KMS-11 (cell line): ENCODE measurements at regions not wholly inside any gene's neighbourhood (a gene's known extent, or its start where the extent isn't known, plus 50 kb on each side); places are given as distances from the start of the nearest gene placed in this dataset.

Experiments
- H2AFZ ChIP-seq: fragments of 200-600 bp; sonication (generic); 2 replicates; pipeline ENCODE4 v1.6.1; 2016; ENCODE audit warnings: antibody characterized with exemption, mixed run types, low read depth
- H3K27ac ChIP-seq: fragments of 200-600 bp; sonication (generic); 2 replicates; pipeline ENCODE4 v1.6.1; 2016; ENCODE audit warnings: mild to moderate bottlenecking, mixed run types
- H3K27me3 ChIP-seq: fragments of 200-600 bp; sonication (generic); 2 replicates; pipeline ENCODE4 v1.6.1; 2017; ENCODE audit warnings: mild to moderate bottlenecking, low read depth, mixed run types, moderate library complexity; ENCODE audit not compliant: insufficient read depth
- H3K36me3 ChIP-seq: fragments of 200-600 bp; sonication (generic); 2 replicates; pipeline ENCODE4 v1.6.1; 2017; ENCODE audit warnings: mild to moderate bottlenecking, mixed run types; ENCODE audit not compliant: insufficient read depth
- H3K4me1 ChIP-seq: fragments of 200-600 bp; sonication (generic); 2 replicates; pipeline ENCODE4 v1.6.1; 2016; ENCODE audit warnings: mild to moderate bottlenecking, low read depth, mixed run types; ENCODE audit not compliant: poor library complexity, severe bottlenecking
- H3K4me2 ChIP-seq: fragments of 200-600 bp; sonication (generic); 2 replicates; pipeline ENCODE4 v1.7.0; 2016; ENCODE audit warnings: mild to moderate bottlenecking, mixed run types
- H3K4me3 ChIP-seq: fragments of 200-600 bp; sonication (generic); IDR thresholded peaks from 2 replicates; pipeline ENCODE4 v1.6.1; 2017; ENCODE audit warnings: low read depth, low read length, mixed read lengths; ENCODE audit not compliant: insufficient read depth
- H3K79me2 ChIP-seq: fragments of 200-600 bp; sonication (generic); 2 replicates; pipeline ENCODE4 v1.6.1; 2016; ENCODE audit warnings: low read depth, mixed run types; ENCODE audit not compliant: insufficient read depth
- H3K9ac ChIP-seq: fragments of 200-600 bp; sonication (generic); 2 replicates; pipeline ENCODE4 v1.6.1; 2016; ENCODE audit warnings: mild to moderate bottlenecking, mixed run types
- H4K20me1 ChIP-seq: fragments of 200-600 bp; sonication (generic); 2 replicates; pipeline ENCODE4 v1.6.1; 2016; ENCODE audit warnings: mild to moderate bottlenecking, mixed run types; ENCODE audit not compliant: insufficient read depth
- CTCF ChIP-seq: fragments of 200-600 bp; sonication (generic); conservative IDR thresholded peaks from 2 replicates; pipeline ENCODE4 v1.6.1; 2017; ENCODE audit warnings: low read depth, mild to moderate bottlenecking, antibody characterized with exemption, low read length, moderate library complexity, mixed read lengths

GRCh38 chr3:13166243-13167063 is 93.2 kb upstream of the IQSEC1 start:
- H3K4me1 ChIP-seq, result no peaks in the 10 kb centered on the region
- H3K27me3 ChIP-seq, result no peaks in the 10 kb centered on the region
- H4K20me1 ChIP-seq, result no peaks in the 10 kb centered on the region

GRCh38 chr3:13165576-13165975 is 92.3 kb upstream of the IQSEC1 start:
- no peaks in the 10 kb centered on the region for H3K79me2 ChIP-seq
- H3K27ac ChIP-seq, result no peak overlapping the region
- no peak overlapping the region for H3K4me2 ChIP-seq
- no peak for TF ChIP-seq CTCF
- no peaks in the 10 kb centered on the region for H3K36me3 ChIP-seq
- no peak overlapping the region for H3K4me3 ChIP-seq
- H3K9ac ChIP-seq, result no peak overlapping the region
- no peak overlapping the region for H2AFZ ChIP-seq
- H4K20me1 ChIP-seq, result no peaks in the 10 kb centered on the region
- no peaks in the 10 kb centered on the region for H3K27me3 ChIP-seq
- no peaks in the 10 kb centered on the region for H3K4me1 ChIP-seq

More at GRCh38 chr3:13166243-13167063, 93.2 kb upstream of the IQSEC1 start:
- H3K4me3 ChIP-seq, result no peak overlapping the region
- no peak overlapping the region for H3K27ac ChIP-seq
- no peak overlapping the region for H2AFZ ChIP-seq
- H3K4me2 ChIP-seq, result no peak overlapping the region
- H3K9ac ChIP-seq, result no peak overlapping the region
- H3K79me2 ChIP-seq, result no peaks in the 10 kb centered on the region
- TF ChIP-seq CTCF, result no peak
- no peaks in the 10 kb centered on the region for H3K36me3 ChIP-seq

- no peak overlapping the region for H3K9ac ChIP-seq
- H3K4me1 ChIP-seq, result no peaks in the 10 kb centered on the region
- no peaks in the 10 kb centered on the region for H3K79me2 ChIP-seq
- no peak overlapping the region for H3K4me2 ChIP-seq
- no peak overlapping the region for H3K27ac ChIP-seq
- no peaks in the 10 kb centered on the region for H3K27me3 ChIP-seq
- no peak overlapping the region for H3K4me3 ChIP-seq
- H2AFZ ChIP-seq, result no peak overlapping the region
- no peaks in the 10 kb centered on the region for H3K36me3 ChIP-seq
- H4K20me1 ChIP-seq, result no peaks in the 10 kb centered on the region
- TF ChIP-seq CTCF, result no peak
These were observed 91.8 kb upstream of the IQSEC1 start for GRCh38 chr3:13164893-13165492.

- Histone ChIP-seq H3K27ac (no peak overlapping the region), H3K4me1 (no peaks in the 10 kb centered on the region), H3K4me2 (no peak overlapping the region), H3K79me2 (no peaks in the 10 kb centered on the region), H3K4me3 (no peak overlapping the region), H4K20me1 (no peaks in the 10 kb centered on the region), H3K9ac (no peak overlapping the region), H3K36me3 (no peaks in the 10 kb centered on the region), H2AFZ (no peak overlapping the region), H3K27me3 (no peaks in the 10 kb centered on the region)
- TF ChIP-seq CTCF, result no peak
These were observed 90.7 kb upstream of the IQSEC1 start for GRCh38 chr3:13163848-13164382.
